GM12878 (cell line): ENCODE measurements at regions not wholly inside any gene's neighbourhood (a gene's known extent, or its start where the extent isn't known, plus 50 kb on each side); places are given as distances from the start of the nearest gene placed in this dataset.

Experiments used
- CTCF ChIP-seq, 3 experiments: IDR thresholded peaks in 2 of 3; conservative IDR thresholded peaks in 1 of 3; 2 replicates each; pipeline ENCODE4 v1.5.1; 2011; ENCODE audit warnings: low read depth in 3 of 3, low read length in 3 of 3, mild to moderate bottlenecking in 3 of 3, control low read depth in 2 of 3, moderate library complexity in 2 of 3, inconsistent platforms in 1 of 3, mixed read lengths in 1 of 3; ENCODE audit not compliant: control insufficient read depth in 2 of 3, insufficient read depth in 1 of 3; ENCODE audit errors: extremely low read depth in 1 of 3
- MAX ChIP-seq: IDR thresholded peaks from 2 replicates; pipeline ENCODE4 v1.6.1; 2012; ENCODE audit warnings: low read depth, low read length, improper control_type of control experiment
- MYB ChIP-seq: fragments of 150-350 bp; IDR thresholded peaks from 2 replicates; pipeline ENCODE4 v1.6.1; 2014; ENCODE audit warnings: mild to moderate bottlenecking, low read depth, low read length, borderline replicate concordance
- MYC ChIP-seq: IDR thresholded peaks from 2 replicates; pipeline ENCODE4 v1.6.1; 2011; ENCODE audit warnings: mild to moderate bottlenecking, low read length, moderate library complexity, inconsistent platforms; ENCODE audit not compliant: insufficient read depth, insufficient replicate concordance, insufficient read length, severe bottlenecking
- NFYB ChIP-seq: IDR thresholded peaks from 2 replicates; pipeline ENCODE4 v1.6.1; 2011; ENCODE audit warnings: low read depth, mild to moderate bottlenecking, low read length, improper control_type of control experiment, moderate library complexity; ENCODE audit not compliant: insufficient read depth
- POLR2A ChIP-seq: IDR thresholded peaks from 2 replicates; pipeline ENCODE4 v1.6.1; 2011; ENCODE audit warnings: low read depth, mild to moderate bottlenecking, low read length
- RCOR1 ChIP-seq: conservative IDR thresholded peaks from 2 replicates; pipeline ENCODE4 v1.6.1; 2012; ENCODE audit warnings: low read depth, low read length, improper control_type of control experiment
- RELB ChIP-seq: fragments of 450-650 bp; IDR thresholded peaks from 2 replicates; pipeline ENCODE4 v1.6.1; 2017; ENCODE audit warnings: low read depth, mild to moderate bottlenecking, moderate library complexity
- REST ChIP-seq: IDR thresholded peaks from 2 replicates; pipeline ENCODE4 v1.6.1; 2012; ENCODE audit warnings: mild to moderate bottlenecking, low read depth, low read length
- SUPT20H ChIP-seq: IDR thresholded peaks from 2 replicates; pipeline ENCODE4 v1.6.1; 2011; ENCODE audit warnings: low read depth, mild to moderate bottlenecking, low read length, moderate library complexity, borderline replicate concordance; ENCODE audit not compliant: control insufficient read depth
- TBL1XR1 ChIP-seq: IDR thresholded peaks from 2 replicates; pipeline ENCODE4 v1.6.1; 2012; ENCODE audit warnings: low read depth, low read length, improper control_type of control experiment

GRCh38 chr1:177786176-177786745 is 183.6 kb downstream of the SEC16B start:
- TF ChIP-seq MYB (no peak), MAX (no peak), SUPT20H (no peak), NFYB (no peak), POLR2A (no peak), CTCF (IDR thresholded peaks at IDR 0.05 in 2 of 3, conservative IDR thresholded peaks at IDR 0.05 in 1 of 3; ENCODE audit: control insufficient read depth in 2 of 3, extremely low read depth in 1 of 3, insufficient read depth in 1 of 3, low read depth in 3 of 3, low read length in 3 of 3) (no peak), TBL1XR1 (no peak), MYC (no peak), RCOR1 (no peak), REST (no peak), RELB (no peak)
